ENCODE measurements at regions not wholly inside any gene's neighbourhood (a gene's known extent, or its start where the extent isn't known, plus 50 kb on each side); places are given as distances from the start of the nearest gene placed in this dataset.
"Not testable (repeated sequence)": the region's sequence is repeated elsewhere in the genome, so short reads cannot be mapped to it uniquely, and the experiment has no call there.

DNA sequence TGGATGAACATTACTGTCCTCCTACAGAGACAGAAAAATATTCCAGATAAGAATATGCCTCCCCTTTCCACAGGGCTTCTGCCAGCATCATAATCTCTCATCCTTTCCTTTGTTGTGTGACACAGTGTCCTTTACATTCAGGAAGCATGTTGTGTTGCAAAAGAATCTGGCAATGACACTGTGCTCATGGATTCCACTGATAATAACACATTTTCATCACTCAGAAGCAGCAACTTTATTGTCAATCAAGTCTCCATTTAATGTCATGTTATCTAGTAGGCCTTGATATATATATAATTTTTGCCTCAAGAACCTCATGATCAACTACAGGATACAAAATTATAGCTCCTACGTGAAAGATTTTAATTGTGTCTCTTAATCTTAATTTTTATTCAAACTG is 833.9 kb downstream of the FSTL5 start:
- no peak for DNase-seq

DNA sequence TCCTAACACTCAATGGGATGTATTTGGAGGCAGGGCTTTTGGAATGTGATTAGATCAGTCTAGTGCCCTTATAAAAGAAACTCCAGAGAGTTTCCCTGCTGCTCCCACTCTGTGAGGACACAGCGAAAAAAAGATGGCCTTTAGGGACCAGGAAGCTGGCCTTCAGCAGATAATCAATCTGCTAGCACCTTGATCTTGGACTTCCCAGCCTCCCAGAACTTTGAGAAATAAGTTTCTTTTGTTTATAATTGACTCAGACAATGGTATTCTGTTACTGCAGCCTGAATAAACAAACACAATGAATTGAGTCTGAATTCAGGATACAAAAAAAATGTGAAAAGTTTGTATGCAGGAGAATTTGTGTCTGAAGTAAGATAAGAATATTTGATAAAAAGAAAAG is 842.1 kb downstream of the FSTL5 start:
- no peak for DNase-seq

DNA sequence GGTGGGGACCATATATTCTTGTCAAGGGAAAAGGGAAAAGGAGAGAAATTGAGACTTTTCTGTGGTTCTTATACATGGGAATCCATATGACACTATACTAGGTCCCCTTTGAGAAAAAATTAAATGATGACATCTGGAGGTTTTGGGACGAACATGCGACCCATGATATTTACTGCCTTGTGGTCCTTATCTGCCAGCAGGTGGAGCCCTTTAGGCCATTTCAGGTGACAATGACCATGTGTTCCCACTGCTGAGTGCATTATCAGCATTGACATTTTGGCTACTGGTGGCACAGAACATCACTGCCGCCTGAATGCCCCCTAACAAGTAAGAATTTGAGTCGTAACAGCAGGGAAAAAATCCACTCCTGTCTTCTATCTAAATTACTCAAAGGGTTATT is 843.4 kb downstream of the FSTL5 start:
- DNase-seq: peak in 1 of 2 experiments; percentile 11

DNA sequence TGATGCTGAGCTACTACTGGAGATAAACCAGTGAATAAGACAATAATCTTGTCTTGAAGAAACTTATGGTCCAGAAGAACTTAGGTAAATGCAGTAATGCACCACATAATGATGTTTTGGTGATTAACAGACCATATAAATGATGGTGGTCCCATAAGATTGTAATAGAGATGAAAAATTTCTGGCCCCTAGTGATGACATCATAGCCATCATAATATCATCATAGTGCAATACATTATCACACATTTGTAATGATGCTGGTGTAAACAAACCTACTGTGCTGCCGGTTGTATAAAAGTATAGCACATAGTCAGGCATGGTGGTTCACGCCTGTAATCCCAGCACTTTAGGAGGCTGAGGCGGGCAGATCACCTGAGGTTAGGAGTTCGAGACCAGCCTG is 846.8 kb downstream of the FSTL5 start:
- DNase-seq: no peak

DNA sequence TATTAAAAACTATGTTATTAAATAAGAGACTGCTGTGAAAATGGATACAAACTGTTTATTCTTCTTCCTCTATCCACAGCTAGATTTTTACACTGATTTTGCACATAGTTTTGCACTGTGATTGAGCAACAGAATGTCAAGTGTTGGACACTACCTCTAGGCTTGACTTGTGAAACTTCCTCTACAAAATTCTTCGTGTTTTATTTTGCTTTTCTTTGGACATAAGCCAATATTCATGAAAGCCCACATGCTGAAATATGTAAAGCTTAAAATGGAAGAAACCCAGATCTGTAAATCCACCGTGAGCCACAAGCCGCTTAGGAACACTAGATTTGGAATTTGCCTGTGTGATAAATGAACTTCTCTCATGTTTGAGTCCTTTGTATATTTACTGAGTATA is 849.4 kb downstream of the FSTL5 start:
- no peak for DNase-seq

DNA sequence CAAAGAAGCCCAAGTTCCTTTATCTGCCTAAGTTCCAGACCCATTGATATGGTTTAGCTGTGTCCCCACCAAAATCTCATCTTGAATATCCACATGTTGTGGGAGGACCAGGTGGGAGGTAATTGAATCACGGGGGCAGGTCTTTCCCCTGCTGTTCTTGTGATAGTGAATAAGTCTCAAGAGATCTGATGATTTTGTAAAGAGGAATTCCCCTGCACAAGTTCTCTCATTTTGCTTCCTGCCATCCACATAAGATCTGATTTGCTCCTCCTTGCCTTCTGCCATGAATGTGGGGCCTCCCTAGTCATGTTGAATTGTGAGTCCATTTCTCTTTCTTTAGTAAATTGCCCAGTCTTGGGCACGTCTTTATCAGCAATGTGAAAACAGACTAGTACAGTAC is 860.2 kb downstream of the FSTL5 start:
- no peak for DNase-seq

DNA sequence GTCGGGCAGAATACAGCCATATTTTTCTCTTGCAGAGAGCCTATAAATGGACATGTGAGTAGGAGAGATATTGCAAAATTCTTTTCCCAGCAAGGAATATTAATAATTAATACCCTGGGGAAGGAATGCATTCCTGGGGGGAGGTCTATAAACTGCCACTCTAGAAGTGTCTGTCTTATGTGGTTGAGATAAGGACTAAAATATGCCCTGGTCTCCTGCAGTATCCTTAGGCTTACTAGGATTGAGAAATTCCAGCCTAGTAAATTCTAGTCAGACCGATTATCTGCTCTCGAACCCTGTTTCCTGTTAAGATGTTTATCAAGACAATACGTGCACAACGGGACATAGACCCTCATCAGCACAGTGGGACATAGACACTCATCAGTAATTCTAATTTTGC is 872.6 kb downstream of the FSTL5 start:
- DNase-seq: no peak

DNA sequence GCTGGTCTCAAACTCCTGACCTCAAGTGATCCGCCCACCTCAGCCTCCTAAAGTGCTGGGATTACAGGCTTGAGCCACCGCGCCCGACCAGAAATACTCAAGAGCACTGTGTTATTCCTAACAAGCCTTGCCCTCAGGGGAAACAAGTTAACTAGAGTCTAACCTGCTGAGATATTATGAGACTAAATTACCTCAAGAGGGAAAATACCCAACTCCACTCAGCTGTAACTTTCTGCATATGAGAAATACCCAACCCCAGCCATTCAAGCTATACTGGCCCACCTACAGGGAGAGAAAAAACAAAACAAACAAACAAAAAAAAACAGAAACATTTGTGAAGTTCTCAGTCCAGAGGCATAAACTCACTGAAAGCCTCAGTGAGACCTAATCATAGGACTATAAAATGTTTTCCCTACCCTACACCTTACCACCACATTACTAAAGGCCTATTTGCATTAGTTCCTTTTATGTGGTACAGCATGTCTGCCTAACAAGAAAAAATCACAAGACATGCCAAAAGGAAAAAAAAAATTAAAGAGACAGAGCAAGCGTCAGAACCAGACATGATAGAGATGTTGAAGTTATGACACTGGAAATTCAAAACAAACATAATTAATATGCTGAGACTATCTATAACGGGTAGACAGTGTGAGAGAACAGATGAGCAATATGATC is 876.0 kb downstream of the FSTL5 start:
- no peak for DNase-seq

DNA sequence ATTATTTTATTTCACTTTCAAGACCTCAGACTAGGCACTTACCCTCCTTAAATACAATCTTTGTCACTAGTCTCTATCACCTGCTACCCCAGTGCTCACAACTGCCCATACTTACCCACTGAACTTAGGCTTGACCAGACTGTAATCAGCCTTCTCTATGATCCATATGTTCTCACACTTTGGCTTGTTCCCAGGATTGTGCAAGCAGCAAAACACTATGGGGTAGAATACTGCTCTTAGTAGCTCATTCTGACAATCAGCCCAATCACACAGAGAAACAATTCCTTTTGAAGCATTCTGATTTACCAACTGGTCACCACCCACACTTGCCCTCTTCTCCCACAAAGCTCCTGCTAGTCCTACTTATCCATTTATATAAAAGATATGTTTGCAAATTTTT is 878.3 kb downstream of the FSTL5 start:
- no peak for DNase-seq

DNA sequence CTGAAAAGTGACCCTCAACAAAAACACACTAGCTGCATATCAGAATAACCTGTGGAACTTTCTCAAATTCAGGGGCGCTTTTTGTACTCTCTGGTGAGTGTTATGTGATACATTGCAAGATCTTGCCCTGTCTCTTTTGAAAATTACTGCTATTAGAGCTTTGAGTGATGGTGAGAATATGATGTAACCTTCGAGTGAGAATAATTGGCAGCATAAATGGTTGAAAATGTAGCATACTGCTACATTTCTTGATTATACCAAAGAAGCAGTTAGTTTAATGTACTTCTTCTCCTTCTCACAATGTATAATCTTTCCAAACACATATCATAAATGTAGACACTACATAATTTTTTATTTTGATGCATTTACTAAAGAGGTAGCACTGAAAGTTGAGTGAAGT is 882.9 kb downstream of the FSTL5 start:
- DNase-seq: no peak

DNA sequence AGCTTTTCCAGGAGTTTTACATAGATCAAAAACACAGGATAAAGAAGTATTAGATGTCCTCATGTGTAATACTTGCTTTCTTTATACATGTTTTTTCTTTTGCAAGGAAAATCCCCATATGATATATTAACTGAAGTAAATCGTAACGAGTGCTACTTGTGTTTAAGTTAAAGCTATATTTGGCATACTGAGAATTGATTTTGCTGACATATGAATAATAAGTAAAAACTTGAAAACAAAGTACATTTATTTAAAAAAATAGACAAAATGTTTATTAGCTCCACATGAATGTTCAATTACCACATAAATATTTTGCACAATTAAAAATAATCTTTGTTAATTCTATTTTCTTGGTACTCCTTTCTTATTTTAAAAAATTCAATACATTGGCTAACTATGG is 884.7 kb downstream of the FSTL5 start:
- DNase-seq: no peak

DNA sequence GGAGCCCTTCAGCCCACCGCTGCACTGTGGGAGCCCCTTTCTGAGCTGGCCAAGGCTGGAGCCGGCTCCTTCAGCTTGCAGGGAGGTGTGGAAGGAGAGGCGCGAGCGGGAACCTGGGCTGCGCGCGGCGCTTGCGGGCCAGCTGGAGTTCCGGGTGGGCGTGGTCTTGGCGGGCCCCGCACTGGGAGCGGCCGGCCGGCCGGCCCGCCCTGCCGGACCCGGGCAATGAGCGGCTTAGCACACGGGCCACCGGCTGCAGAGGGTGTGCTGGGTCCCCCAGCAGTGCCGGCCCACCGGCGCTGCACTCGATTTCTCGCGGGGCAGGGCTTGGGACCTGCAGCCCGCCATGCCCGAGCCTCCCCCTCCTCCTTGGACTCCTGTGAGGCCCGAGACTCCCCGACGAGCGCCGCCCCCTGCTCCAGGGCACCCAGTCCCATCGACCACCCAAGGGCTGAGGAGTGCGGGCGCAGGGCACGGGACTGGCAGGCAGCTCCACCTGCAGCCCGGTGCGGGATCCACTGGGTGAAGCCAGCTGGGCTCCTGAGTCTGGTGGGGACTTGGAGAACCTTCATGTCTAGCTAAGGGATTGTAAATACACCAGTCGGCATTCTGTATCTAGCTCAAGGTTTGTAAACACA is 886.5 kb downstream of the FSTL5 start:
- DNase-seq: not testable (repeated sequence)

DNA sequence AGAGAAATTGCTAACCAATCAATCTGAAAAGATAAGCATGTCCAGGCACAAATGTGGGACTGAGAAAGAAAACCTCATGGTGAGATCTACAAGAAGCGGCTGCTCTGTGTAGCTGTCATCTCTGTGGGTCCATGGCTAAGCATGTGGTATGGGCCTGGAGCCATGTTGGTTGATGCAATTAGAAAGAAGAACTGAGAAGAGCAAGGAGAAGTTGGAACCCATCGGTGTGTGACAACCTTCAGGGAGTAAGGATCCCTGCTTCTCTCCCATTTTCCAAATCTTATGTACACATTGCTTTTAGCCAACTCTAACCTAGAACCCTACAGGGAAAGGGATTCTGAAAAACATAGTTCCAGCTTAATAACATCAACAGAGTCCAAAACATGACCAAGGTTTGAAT is 890.2 kb downstream of the FSTL5 start:
- no peak for DNase-seq

DNA sequence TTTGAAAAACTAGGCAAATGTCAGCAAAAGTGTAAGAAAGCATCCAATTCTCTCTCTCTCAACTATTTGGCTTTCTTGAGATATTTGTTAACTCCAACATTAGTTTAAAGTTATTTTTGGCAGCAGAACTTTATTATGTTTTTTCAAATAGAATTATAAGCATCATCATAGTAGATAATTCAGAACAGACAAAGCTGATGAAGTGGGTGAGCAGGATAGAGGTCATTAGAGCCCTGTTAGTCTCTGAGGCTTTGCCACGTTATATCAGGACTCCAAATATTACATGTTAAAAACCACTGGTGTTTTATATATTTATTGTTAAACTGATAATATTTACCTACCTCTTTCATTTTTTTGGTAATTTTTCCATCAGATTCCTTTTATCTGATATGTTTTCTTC is 903.0 kb downstream of the FSTL5 start:
- DNase-seq: no peak

DNA sequence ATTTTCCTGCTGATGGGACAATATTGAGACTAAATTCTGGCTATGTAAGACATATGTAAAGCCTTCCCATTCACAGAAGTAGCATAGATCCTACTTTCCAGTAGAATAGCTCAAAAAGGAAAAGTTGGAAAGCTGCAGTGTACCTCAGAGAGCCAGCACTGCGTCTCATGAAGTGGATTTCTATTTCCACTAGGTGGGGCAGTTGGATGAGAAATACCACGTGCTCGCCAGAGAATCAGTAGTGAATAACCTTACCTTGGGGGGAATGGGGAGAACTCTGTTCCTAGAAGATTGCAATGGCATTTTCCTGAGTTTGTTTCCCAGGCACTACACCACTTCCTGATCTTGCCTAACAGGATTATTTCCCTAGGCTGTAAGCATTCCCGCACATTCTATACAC is 907.1 kb downstream of the FSTL5 start:
- peak in 1 of 2 experiments; percentile 40 for DNase-seq

DNA sequence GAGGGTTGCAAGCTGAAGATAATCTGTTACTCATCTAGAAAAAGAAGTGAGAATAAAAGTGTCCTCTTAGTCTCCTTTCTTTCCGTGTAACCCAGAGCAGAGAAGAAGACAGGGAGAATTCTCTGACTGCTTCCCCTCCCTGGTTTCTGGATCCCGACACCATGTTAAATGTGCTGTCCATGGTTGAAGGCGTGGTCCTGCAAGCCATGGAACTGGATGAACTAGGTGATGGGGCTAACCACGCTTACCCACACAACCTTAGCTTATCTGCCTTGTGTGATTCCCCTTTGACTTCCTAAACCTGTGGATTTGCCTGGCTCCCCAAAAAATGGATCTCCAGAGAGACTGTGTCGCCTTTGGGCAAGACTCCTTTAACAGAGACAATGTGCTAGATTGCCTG is 907.6 kb downstream of the FSTL5 start:
- no peak for DNase-seq

DNA sequence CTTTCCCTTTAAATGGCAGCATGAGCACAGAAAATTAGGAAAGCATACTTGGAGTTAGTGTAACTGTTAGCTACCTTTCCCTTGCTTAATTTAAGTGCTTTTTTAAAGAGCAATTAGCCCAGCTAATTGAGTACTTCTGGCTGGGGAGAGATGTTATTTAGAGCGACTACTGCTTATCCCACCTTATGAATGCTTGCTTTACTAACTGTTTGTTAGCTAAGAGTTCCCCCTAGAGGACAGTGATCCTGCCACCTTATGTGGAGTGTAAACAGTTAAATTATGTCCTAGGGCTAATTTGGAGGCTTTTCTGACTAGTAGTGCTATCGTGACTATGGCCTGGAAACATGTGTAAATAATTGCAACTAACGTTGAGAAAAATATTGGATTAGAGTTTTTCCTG is 909.4 kb downstream of the FSTL5 start:
- no peak for DNase-seq

DNA sequence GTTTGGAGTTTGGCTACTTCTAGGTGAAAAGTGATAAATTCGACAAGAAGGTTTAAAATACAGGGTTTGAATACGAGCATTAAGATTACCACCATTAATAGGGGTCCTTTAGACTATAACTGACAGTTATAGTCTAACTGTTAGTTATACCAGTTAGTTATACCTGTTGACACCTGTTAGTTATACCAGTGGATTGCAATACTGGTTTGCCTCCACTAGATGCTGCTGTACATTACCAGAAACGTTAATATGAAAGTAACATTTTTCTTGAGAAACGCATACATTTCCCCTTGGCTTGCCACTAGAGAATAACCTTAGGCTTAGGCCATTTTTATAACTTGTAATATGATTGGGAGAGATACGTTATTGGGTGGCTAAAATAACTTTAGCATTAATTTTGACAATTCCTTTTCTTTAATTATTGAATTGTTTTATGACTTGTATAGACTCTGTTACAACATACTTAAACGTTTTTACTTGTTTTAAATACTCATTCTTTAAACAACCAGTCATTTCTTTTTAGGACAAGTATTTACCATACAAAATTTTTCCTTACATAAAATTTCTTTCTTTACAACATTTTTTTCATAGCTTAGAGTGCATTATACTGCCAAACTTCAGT is 911.2 kb downstream of the FSTL5 start:
- peak in 1 of 2 experiments; percentile 31 for DNase-seq

DNA sequence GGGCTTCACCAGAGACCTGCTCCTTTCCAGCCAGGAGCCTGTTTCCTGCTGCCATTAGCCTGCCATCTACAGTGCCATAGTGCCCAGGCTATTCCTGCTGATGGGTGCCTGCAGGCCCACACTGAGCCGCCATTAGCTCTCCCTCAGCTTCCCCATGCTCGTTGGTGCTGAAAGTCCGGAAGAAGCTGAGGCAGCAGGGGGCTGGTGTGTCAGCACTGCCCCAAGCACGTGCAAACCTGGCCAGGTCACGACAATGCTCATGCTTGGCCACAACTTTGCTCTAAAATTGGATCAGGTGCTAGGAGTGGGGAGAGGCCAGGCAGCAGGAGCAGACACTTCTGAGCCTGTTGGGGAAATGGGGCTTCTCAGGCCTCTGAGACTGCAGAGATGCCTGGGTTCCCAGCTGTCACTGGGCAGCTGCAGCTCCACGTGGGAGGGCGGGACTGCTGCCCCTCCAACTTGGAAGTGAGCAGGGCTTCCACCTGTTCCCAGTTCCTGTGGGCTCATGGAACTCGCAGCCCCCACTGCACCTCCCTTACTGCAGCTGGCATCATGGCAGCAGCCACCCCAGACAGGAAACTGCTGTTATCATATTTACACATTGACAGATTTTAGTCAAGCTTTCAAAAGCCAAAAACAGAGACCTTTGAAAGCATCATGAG is 913.9 kb downstream of the FSTL5 start:
- no peak for DNase-seq

DNA sequence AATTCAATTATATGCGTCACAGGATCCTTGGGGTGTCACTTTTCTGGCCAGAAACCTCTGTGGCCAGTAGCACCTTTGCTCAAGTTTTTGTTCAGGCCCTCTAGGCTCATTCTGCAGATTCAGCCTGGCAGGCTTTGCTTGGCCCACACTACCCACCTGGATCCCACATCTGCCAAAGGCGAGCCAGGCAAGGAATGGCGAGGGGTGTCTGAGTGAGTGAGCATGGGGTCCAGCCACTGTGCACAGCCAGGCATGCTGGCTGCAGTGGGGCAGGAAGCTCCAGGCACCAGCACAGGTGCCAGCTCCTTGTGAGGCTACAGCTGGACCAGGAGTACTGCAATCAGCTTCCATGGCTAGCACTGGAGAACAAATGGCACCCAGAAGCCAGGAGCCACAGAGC is 914.9 kb downstream of the FSTL5 start:
- no peak for DNase-seq

DNA sequence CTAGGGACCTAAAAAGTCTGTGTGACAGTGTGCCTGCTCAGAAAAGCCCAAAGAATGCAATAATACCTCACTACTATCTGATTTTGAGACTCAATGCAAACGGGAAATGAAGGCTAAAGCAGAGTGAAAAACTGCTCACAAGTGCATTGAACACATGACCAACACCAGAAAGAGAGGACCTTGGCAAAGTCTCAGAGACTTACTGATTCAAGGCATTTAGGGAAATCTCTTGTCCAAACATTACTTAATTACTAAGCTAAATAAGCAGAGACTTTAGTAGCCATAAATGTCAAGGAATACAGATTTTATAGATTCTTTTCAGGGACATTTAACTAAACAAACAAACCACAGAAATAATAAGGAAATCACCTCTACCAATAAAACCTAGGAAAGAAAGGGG is 916.0 kb downstream of the FSTL5 start:
- DNase-seq: no peak

DNA sequence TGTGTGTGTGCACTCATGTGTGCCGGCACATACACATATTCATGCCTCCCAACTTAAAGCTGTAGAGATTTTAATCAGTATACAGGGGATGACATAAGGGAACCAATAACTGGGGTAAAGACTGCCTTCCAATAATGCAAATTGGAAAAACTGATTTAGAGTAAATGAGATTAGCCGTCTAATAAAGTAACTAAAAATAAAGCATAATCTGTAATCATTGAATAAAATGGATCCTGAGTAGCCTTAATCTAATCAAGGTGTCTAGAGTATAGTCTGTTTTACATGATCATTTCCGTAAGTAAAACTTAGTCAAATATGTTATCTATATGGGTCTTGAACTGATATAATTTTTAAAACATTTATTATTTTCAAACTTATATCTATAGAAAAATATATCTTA is 925.8 kb downstream of the FSTL5 start:
- no peak for DNase-seq

DNA sequence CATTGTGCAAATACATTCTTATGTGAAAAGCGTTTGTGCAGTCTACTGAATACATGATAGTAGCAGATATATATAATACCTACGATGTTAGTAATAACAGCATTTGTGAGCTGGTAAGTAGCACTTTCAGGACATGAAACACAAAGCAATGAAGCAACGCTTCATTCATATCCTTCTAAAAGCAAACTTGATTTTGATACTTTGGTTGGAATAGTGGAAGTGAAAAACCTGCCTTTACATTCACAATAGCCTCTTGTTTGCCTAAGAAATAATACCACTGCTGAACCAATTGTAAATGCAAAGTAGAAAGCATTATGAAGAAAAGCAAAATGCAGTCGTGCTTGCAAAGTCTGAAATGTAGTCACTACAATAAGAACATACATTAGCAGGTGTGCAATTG is 926.3 kb downstream of the FSTL5 start:
- no peak for DNase-seq

DNA sequence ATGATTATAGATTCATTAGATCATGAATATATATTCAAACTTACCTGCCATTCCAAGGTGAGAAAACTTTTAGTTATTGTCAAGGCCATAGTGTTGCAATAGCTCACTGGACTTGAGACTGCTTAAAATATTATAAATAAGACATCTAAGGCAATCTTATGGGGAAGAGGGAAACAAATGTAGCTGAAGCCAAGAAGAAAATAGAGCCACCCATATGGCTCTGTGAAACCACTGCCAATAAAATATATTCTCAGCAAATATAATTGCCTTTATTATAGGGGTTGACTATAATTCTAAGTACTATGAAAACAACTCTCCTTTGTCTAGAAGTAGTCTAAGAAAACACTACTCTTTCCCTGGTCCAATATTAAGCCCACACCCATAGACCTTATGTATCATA is 938.5 kb downstream of the FSTL5 start:
- DNase-seq: no peak

Measured in NCI-H446 (cell line).